CD14-positive monocyte (primary cell): ENCODE measurements at regions not wholly inside any gene's neighbourhood (a gene's known extent, or its start where the extent isn't known, plus 50 kb on each side); places are given as distances from the start of the nearest gene placed in this dataset.

Source experiments
- DNase-seq, 3 donors: peaks; one replicate each; pipeline ENCODE4 v3.0.0-alpha.2; 2011 to 2022
- H2AFZ ChIP-seq: 2 replicates; pipeline ENCODE4 v1.6.0; 2012; ENCODE audit warnings: mild to moderate bottlenecking, low read depth, low read length, inconsistent platforms; ENCODE audit not compliant: insufficient read depth, poor library complexity, severe bottlenecking
- H3K27ac ChIP-seq, 2 donors: 1 replicate in 1 of 2; 2 replicates in 1 of 2; pipeline ENCODE4 v1.5.1; 2012 to 2013; ENCODE audit warnings: low read length in 2 of 2, control low read depth in 1 of 2, inconsistent platforms in 1 of 2, low read depth in 1 of 2, mild to moderate bottlenecking in 1 of 2
- H3K27me3 ChIP-seq, 2 donors: one replicate each; pipeline versions ENCODE4 v1.6.0 to v1.6.1; 2011 to 2013; ENCODE audit warnings: low read length in 2 of 2; ENCODE audit not compliant: control insufficient read depth in 2 of 2, insufficient read depth in 2 of 2
- H3K36me3 ChIP-seq, 2 donors: replicated peaks in 1 of 2; 1 replicate in 1 of 2; 2 replicates in 1 of 2; pipeline versions ENCODE4 v1.5.1 to v1.6.1; 2012 to 2013; ENCODE audit warnings: low read length in 2 of 2, control low read depth in 1 of 2, inconsistent platforms in 1 of 2, mild to moderate bottlenecking in 1 of 2; ENCODE audit not compliant: insufficient read depth in 2 of 2, control insufficient read depth in 1 of 2
- H3K4me1 ChIP-seq, 2 donors: 1 replicate in 1 of 2; 2 replicates in 1 of 2; pipeline versions ENCODE4 v1.5.1 to v1.6.1; 2012 to 2013; ENCODE audit warnings: low read length in 2 of 2, control low read depth in 1 of 2, inconsistent platforms in 1 of 2, mild to moderate bottlenecking in 1 of 2, moderate library complexity in 1 of 2; ENCODE audit not compliant: insufficient read depth in 2 of 2, control insufficient read depth in 1 of 2
- H3K4me2 ChIP-seq: replicated peaks from 2 replicates; pipeline ENCODE3; 2012; ENCODE audit warnings: low read length, moderate library complexity, mild to moderate bottlenecking; ENCODE audit not compliant: poor library complexity, severe bottlenecking; ENCODE audit errors: extremely low read depth
- H3K4me3 ChIP-seq, 3 experiments: fragments of 200-600 bp in 1 of 3; sonication (generic) in 1 of 3; replicated peaks in 1 of 3; 1 replicate in 2 of 3; 2 replicates in 1 of 3; pipeline ENCODE4 v1.5.1; 2011 to 2013; ENCODE audit warnings: low read length in 3 of 3, mild to moderate bottlenecking in 3 of 3, control low read depth in 2 of 3, low read depth in 2 of 3, inconsistent platforms in 1 of 3, moderate library complexity in 1 of 3
- H3K79me2 ChIP-seq: 2 replicates; pipeline ENCODE4 v1.6.0; 2012; ENCODE audit warnings: mild to moderate bottlenecking, control low read depth, inconsistent platforms, low read length, moderate library complexity; ENCODE audit not compliant: insufficient read depth
- H3K9ac ChIP-seq: 2 replicates; pipeline ENCODE4 v1.6.0; 2017; ENCODE audit warnings: low read length, mild to moderate bottlenecking; ENCODE audit not compliant: insufficient read depth, poor library complexity, severe bottlenecking
- H3K9me3 ChIP-seq, 2 donors: replicated peaks in 1 of 2; 1 replicate in 1 of 2; 2 replicates in 1 of 2; pipeline versions ENCODE4 v1.5.1 to v1.6.1; 2012 to 2013; ENCODE audit warnings: low read length in 2 of 2, control low read depth in 1 of 2; ENCODE audit not compliant: control insufficient read depth in 1 of 2, insufficient read depth in 1 of 2
- H4K20me1 ChIP-seq: 2 replicates; pipeline ENCODE4 v1.6.0; 2012; ENCODE audit warnings: mild to moderate bottlenecking, low read length, control low read depth, moderate library complexity; ENCODE audit not compliant: insufficient read depth
- H3K27ac Mint-ChIP-seq, 7 donors: one replicate each; pipeline ENCODE4 v1.8.0; 2020; ENCODE audit warnings: mild to moderate bottlenecking in 7 of 7, mixed read lengths in 7 of 7, moderate library complexity in 6 of 7, inconsistent platforms in 2 of 7
- H3K27me3 Mint-ChIP-seq, 3 donors: one replicate each; pipeline ENCODE4 v1.8.0; 2021 to 2022; ENCODE audit warnings: low read depth in 3 of 3, mild to moderate bottlenecking in 3 of 3, mixed read lengths in 3 of 3, moderate library complexity in 3 of 3, inconsistent platforms in 1 of 3
- H3K36me3 Mint-ChIP-seq, 2 donors: one replicate each; pipeline ENCODE4 v1.8.0; 2020; ENCODE audit warnings: mixed read lengths in 2 of 2, inconsistent platforms in 1 of 2, mild to moderate bottlenecking in 1 of 2
- H3K4me1 Mint-ChIP-seq: one replicate; pipeline ENCODE4 v1.8.0; 2020; ENCODE audit warnings: mild to moderate bottlenecking, mixed read lengths
- H3K4me3 Mint-ChIP-seq, 2 donors: one replicate each; pipeline ENCODE4 v1.8.0; 2020; ENCODE audit warnings: mild to moderate bottlenecking in 2 of 2, mixed read lengths in 2 of 2, moderate library complexity in 1 of 2
- H3K9me3 Mint-ChIP-seq, 7 donors: one replicate each; pipeline ENCODE4 v1.8.0; 2020 to 2022; ENCODE audit warnings: mixed read lengths in 7 of 7, mild to moderate bottlenecking in 6 of 7, moderate library complexity in 6 of 7, inconsistent platforms in 2 of 7
- CTCF ChIP-seq: fragments of 200-600 bp; IDR thresholded peaks from one replicate; pipeline ENCODE4 v1.8.0; 2022; ENCODE audit warnings: antibody characterized with exemption, mild to moderate bottlenecking
- WGBS: methylation state at CpG from one replicate; pipeline ENCODE4 v1.1.5; 2013; ENCODE audit warnings: missing lambda C conversion rate; ENCODE audit not compliant: insufficient coverage; 5-methylcytosine and 5-hydroxymethylcytosine counted together
- intact Hi-C, 2 donors: fragments of 100-400 bp; cut with micrococcal nuclease; formaldehyde crosslinking; loops; one replicate each; pipeline versions ENCODE4 v1.15.0 to v1.15.1; 2023

- Mint-ChIP-seq H3K9me3 (peaks cover 0 to 5% (median 2%) of the 10 kb centered on the region in 7 donors), H3K27ac (no peak overlapping the region), H3K27me3 (peaks cover 8 to 16% (median 11%) of the 10 kb centered on the region in 3 donors), H3K4me1 (no peaks in the 10 kb centered on the region), H3K36me3 (no peaks in the 10 kb centered on the region), H3K4me3 (no peak overlapping the region)
- Histone ChIP-seq H3K36me3 (no peaks in the 10 kb centered on the region), H4K20me1 (no peaks in the 10 kb centered on the region), H3K27ac (no peak overlapping the region), H3K4me3 (no peak overlapping the region), H3K79me2 (no peaks in the 10 kb centered on the region), H3K4me1 (no peaks in the 10 kb centered on the region), H3K9ac (no peak overlapping the region), H3K9me3 (no peaks in the 10 kb centered on the region), H3K27me3 (peaks cover 0 to 2% of the 10 kb centered on the region in 2 donors), H2AFZ (no peak overlapping the region), H3K4me2 (no peak overlapping the region)
- no peak for DNase-seq
- intact Hi-C loops: no loop called here
- no peak for TF ChIP-seq CTCF
These were observed 124.1 kb downstream of the SP3 start for GRCh38 chr2:173841110-173841509.

- H3K9me3 Mint-ChIP-seq: peaks cover 0 to 7% (median 3%) of the 10 kb centered on the region in 7 donors
- H3K4me1 ChIP-seq: no peaks in the 10 kb centered on the region
- H3K9ac ChIP-seq: no peak overlapping the region
- peaks cover 14 to 18% (median 17%) of the 10 kb centered on the region in 3 donors for H3K27me3 Mint-ChIP-seq
- no peak overlapping the region for H3K27ac Mint-ChIP-seq
- H4K20me1 ChIP-seq: no peaks in the 10 kb centered on the region
- no peak for DNase-seq
- WGBS: 77% methylated on average over 3 of the region's 6 CpGs
- H3K4me2 ChIP-seq: no peak overlapping the region
- H3K4me3 ChIP-seq: no peak overlapping the region
- no peaks in the 10 kb centered on the region for H3K36me3 ChIP-seq
- no peaks in the 10 kb centered on the region for H3K4me1 Mint-ChIP-seq
- TF ChIP-seq CTCF: no peak
- no peaks in the 10 kb centered on the region for H3K36me3 Mint-ChIP-seq
- H3K4me3 Mint-ChIP-seq: no peak overlapping the region
- no peak overlapping the region for H3K27ac ChIP-seq
- peaks cover 0 to 2% of the 10 kb centered on the region in 2 donors for H3K27me3 ChIP-seq
- H3K79me2 ChIP-seq: no peaks in the 10 kb centered on the region
- no peaks in the 10 kb centered on the region for H3K9me3 ChIP-seq
- intact Hi-C loops: no loop called here
- H2AFZ ChIP-seq: no peak overlapping the region
These were observed 121.6 kb downstream of the SP3 start for GRCh38 chr2:173843526-173843925.
